Skeletal muscle satellite cell (primary cell): ENCODE measurements at regions not wholly inside any gene's neighbourhood (a gene's known extent, or its start where the extent isn't known, plus 50 kb on each side); places are given as distances from the start of the nearest gene placed in this dataset.

ENCODE experiments used
- H3K27me3 ChIP-seq: 2 replicates; pipeline ENCODE4 v1.7.0; 2013; ENCODE audit warnings: low read length; ENCODE audit not compliant: control insufficient read depth, insufficient read depth
- H3K36me3 ChIP-seq: 2 replicates; pipeline ENCODE4 v1.7.0; 2013; ENCODE audit warnings: mild to moderate bottlenecking, control low read depth, low read length; ENCODE audit not compliant: insufficient read depth
- H3K4me1 ChIP-seq: 2 replicates; pipeline ENCODE4 v1.7.0; 2013; ENCODE audit warnings: low read length; ENCODE audit not compliant: control insufficient read depth, insufficient read depth
- H3K4me2 ChIP-seq: 2 replicates; pipeline ENCODE4 v1.7.0; 2013; ENCODE audit warnings: mild to moderate bottlenecking, low read length
- H3K4me3 ChIP-seq: 2 replicates; pipeline ENCODE4 v1.7.0; 2013; ENCODE audit warnings: low read length
- H3K9ac ChIP-seq: 2 replicates; pipeline ENCODE4 v1.7.0; 2013; ENCODE audit warnings: mild to moderate bottlenecking, low read depth, low read length, moderate library complexity
- H3K9me3 ChIP-seq: replicated peaks from 2 replicates; pipeline ENCODE4 v1.7.0; 2013; ENCODE audit warnings: mild to moderate bottlenecking, control low read depth, low read length

DNA sequence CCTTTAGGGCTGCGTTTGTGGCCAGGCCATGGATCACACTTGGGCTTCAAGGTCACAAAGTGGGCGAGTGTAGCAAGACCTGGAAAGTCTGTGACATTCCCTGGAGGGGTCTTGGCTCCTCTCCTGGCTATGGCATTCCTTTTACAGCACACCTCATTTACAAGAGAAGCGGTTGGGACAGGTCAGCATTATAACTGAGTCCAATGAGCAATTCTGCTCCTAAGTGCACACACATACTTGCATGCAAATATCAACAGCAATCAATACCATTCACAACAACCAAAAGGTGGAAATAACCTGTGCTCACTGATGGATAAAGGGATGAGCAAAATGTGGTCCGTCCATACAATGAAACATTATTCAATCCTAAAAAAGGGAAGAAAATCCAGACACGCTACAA is 298.2 kb downstream of the CTTN start:
- H3K4me1 ChIP-seq: no peaks in the 10 kb centered on the region
- H3K9me3 ChIP-seq: no peaks in the 10 kb centered on the region
- no peak overlapping the region for H3K4me3 ChIP-seq

GRCh38 chr11:70697701-70698100 is 299.4 kb downstream of the CTTN start:
- H3K4me2 ChIP-seq: no peak overlapping the region
- no peaks in the 10 kb centered on the region for H3K9me3 ChIP-seq
- no peaks in the 10 kb centered on the region for H3K4me1 ChIP-seq
- H3K4me3 ChIP-seq: no peak overlapping the region
- H3K36me3 ChIP-seq: no peaks in the 10 kb centered on the region
- no peak overlapping the region for H3K9ac ChIP-seq
- no peaks in the 10 kb centered on the region for H3K27me3 ChIP-seq

More for the DNA sequence above, 298.2 kb downstream of the CTTN start:
- Histone ChIP-seq H3K27me3 (no peaks in the 10 kb centered on the region), H3K36me3 (no peaks in the 10 kb centered on the region), H3K4me2 (no peak overlapping the region), H3K9ac (no peak overlapping the region)

DNA sequence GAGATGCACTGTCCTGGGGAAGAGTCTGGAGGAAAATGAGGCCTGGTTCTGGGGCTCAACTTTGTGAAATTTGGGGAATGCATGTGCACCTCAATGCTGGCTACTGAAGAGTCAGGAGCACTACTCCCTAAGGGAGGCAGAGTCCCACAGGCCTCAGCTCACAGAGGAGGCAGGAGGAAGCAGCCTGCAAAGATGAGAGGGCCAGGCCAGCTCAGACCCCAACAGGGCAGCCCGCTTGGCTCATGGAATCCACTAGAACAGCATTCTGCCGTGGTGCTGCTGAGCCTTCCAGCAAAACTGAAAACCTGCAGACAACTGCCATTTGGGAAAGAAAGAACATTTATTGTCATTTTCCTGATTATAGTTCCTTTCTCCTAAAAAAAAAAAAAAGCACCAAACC is 300.5 kb downstream of the CTTN start:
- Histone ChIP-seq H3K27me3 (no peaks in the 10 kb centered on the region), H3K4me1 (no peaks in the 10 kb centered on the region), H3K4me3 (no peak overlapping the region), H3K9ac (no peak overlapping the region), H3K4me2 (no peak overlapping the region), H3K9me3 (no peaks in the 10 kb centered on the region), H3K36me3 (no peaks in the 10 kb centered on the region)

GRCh38 chr11:70699294-70700221 is 301.2 kb downstream of the CTTN start:
- H3K4me2 ChIP-seq: no peak overlapping the region
- no peaks in the 10 kb centered on the region for H3K27me3 ChIP-seq
- H3K36me3 ChIP-seq: no peaks in the 10 kb centered on the region
- H3K4me1 ChIP-seq: no peaks in the 10 kb centered on the region
- no peak overlapping the region for H3K9ac ChIP-seq
- H3K4me3 ChIP-seq: no peak overlapping the region
- no peaks in the 10 kb centered on the region for H3K9me3 ChIP-seq

DNA sequence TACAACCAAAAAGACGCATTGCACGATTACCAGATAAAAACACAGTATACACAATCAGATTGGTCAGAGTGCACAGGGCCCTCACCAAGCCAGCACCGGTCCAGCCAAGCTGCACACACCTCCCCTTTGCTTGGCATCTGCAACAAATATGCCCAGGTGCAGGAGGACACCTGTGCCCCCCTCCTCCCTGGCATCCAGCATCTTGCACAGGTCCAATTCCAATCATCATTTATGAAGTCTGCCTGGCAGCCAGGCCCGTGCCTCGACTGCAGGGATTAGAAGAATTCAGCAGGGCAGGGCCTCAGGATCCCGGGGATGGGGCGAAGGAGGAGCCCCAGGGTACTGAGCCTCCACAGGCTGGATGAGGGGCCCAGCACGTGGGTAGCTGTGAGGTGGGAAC is 302.1 kb downstream of the CTTN start:
- Histone ChIP-seq H3K9ac (no peak overlapping the region), H3K9me3 (peaks cover 2% of the 10 kb centered on the region), H3K4me2 (no peak overlapping the region), H3K36me3 (no peaks in the 10 kb centered on the region), H3K4me1 (no peaks in the 10 kb centered on the region), H3K27me3 (no peaks in the 10 kb centered on the region), H3K4me3 (no peak overlapping the region)

- Histone ChIP-seq H3K9me3 (peaks cover 2% of the 10 kb centered on the region), H3K9ac (no peak overlapping the region), H3K4me1 (no peaks in the 10 kb centered on the region), H3K4me3 (no peak overlapping the region), H3K27me3 (no peaks in the 10 kb centered on the region), H3K36me3 (no peaks in the 10 kb centered on the region), H3K4me2 (no peak overlapping the region)
Observed at GRCh38 chr11:70700871-70701270, 302.5 kb downstream of the CTTN start.

DNA sequence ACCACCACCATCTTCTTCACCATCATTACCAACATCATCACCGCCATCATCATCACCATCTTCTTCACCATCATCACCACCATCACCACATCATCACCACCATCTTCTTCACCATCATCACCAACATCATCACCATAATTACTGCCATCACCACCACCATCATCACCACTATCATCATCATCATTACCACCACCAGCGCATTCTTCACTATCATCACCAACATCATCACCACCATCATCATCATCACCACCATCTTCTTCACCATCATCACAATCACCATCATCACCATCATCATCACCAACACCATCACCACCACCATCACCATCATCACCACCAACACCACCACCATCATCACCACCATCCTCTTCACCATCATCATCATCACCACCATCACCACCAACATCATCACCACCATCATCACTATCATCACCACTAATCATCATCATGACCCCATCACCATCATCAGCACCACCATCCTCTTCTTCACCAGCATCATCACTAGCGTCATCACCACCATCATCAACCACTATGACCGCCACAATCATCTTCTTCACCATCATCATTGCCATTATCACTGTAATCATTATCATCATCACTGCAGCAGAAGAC is 303.8 kb downstream of the CTTN start:
- Histone ChIP-seq H3K36me3 (no peaks in the 10 kb centered on the region), H3K4me3 (no peak overlapping the region), H3K9me3 (peaks cover 2% of the 10 kb centered on the region), H3K4me1 (no peaks in the 10 kb centered on the region), H3K27me3 (no peaks in the 10 kb centered on the region), H3K9ac (no peak overlapping the region), H3K4me2 (no peak overlapping the region)

DNA sequence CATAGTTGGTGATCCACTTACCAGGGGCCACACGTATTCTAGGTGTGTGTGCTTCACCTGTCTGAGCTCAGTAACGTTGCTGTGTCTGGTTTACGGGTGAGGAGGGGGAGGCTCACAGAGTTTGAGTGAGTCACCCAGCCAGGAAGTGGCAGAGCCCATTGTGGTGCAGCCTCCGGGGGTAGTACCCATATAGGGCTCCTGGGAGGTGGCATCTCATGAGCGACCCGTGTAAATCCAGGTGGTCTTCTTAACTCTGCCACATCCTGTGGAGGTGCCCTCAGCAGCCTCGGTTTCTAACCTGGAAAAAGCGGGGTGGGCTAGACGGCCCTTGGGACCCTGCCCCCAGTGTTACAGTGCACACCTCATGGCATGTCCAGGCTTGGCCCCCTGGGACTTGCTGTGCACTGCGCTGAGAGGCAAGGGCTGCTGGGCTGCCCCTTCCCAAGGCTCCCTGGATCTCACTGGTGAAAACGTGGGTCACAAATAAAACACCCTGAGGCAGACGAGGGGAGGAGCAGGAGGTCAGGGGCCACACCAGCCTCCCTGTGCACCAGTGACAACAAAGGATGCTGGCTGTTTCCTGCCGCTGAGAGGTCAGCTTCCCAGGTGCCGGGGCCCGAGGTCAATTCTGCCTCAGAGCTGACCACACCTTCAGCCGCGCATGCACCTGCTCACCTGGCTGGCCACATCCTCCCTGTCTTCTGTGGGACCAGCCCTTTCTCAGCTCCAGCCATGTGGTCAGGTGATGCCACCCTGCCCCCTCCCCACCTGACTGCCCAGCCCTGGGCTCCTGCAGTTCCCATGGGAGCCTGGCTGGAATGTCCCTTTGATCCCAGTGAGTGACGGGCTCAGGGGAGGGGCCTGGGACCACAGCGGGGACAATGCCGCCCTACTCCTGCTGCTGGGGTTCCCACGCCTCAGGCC is 305.1 kb downstream of the CTTN start:
- no peaks in the 10 kb centered on the region for H3K4me1 ChIP-seq
- no peak overlapping the region for H3K4me3 ChIP-seq
- no peak overlapping the region for H3K4me2 ChIP-seq
- no peaks in the 10 kb centered on the region for H3K27me3 ChIP-seq
- no peak overlapping the region for H3K9ac ChIP-seq
- peaks cover 2% of the 10 kb centered on the region for H3K9me3 ChIP-seq
- no peaks in the 10 kb centered on the region for H3K36me3 ChIP-seq

GRCh38 chr11:70705097-70705496 is 306.8 kb downstream of the CTTN start:
- no peak overlapping the region for H3K4me3 ChIP-seq
- H3K9me3 ChIP-seq: peaks cover 2% of the 10 kb centered on the region
- no peak overlapping the region for H3K9ac ChIP-seq
- H3K4me1 ChIP-seq: no peaks in the 10 kb centered on the region
- H3K4me2 ChIP-seq: no peak overlapping the region
- H3K36me3 ChIP-seq: no peaks in the 10 kb centered on the region
- no peaks in the 10 kb centered on the region for H3K27me3 ChIP-seq

- peaks cover 2% of the 10 kb centered on the region for H3K9me3 ChIP-seq
- H3K4me2 ChIP-seq: no peak overlapping the region
- no peaks in the 10 kb centered on the region for H3K27me3 ChIP-seq
- H3K4me1 ChIP-seq: no peaks in the 10 kb centered on the region
- H3K4me3 ChIP-seq: no peak overlapping the region
- H3K9ac ChIP-seq: no peak overlapping the region
- no peaks in the 10 kb centered on the region for H3K36me3 ChIP-seq
Observed at GRCh38 chr11:70705930-70706329, 307.6 kb downstream of the CTTN start.

- Histone ChIP-seq H3K36me3 (no peaks in the 10 kb centered on the region), H3K4me3 (no peak overlapping the region), H3K27me3 (peaks cover 5% of the 10 kb centered on the region), H3K4me1 (no peaks in the 10 kb centered on the region), H3K9ac (no peak overlapping the region), H3K9me3 (peaks cover 2% of the 10 kb centered on the region), H3K4me2 (no peak overlapping the region)
Observed at GRCh38 chr11:70707821-70708220, 309.5 kb downstream of the CTTN start.
